ENCODE measurements at regions not wholly inside any gene's neighbourhood (a gene's known extent, or its start where the extent isn't known, plus 50 kb on each side); places are given as distances from the start of the nearest gene placed in this dataset.

GRCh38 chr4:72984351-72984750 is 85.2 kb downstream of the COX18 start:
- Histone ChIP-seq H3K27me3 (replicated peaks; ENCODE audit: insufficient read depth, low read depth, low read length, poor library complexity) (no peaks in the 10 kb centered on the region), H3K36me3 (ENCODE audit: insufficient read depth, low read length, poor library complexity, severe bottlenecking) (no peaks in the 10 kb centered on the region), H3K27ac (ENCODE audit: low read depth, low read length, poor library complexity, severe bottlenecking) (no peak overlapping the region), H3K4me1 (ENCODE audit: insufficient read depth, low read length, poor library complexity, severe bottlenecking) (no peaks in the 10 kb centered on the region), H3K9me3 (ENCODE audit: low read depth, low read length, poor library complexity, severe bottlenecking) (no peaks in the 10 kb centered on the region), H3K4me3 (ENCODE audit: low read depth, low read length, poor library complexity, severe bottlenecking) (no peak overlapping the region)
- BruUV-seq (replicated peaks), result no TSS peak
- ChIA-PET CTCF (no interaction called here), POLR2A (ENCODE audit: low non-redundant PET) (no interaction called here)
- intact Hi-C loops (cut with micrococcal nuclease; ENCODE audit: unreplicated experiment), result no loop called here
- TF ChIP-seq EZH2 (IDR thresholded peaks at IDR 0.05; ENCODE audit: borderline replicate concordance, low read depth, low read length, poor library complexity, severe bottlenecking) (no peak), CTCF (conservative IDR thresholded peaks at IDR 0.05; ENCODE audit: low read depth, low read length) (no peak)
- DNase-seq (ENCODE audit: low spot score), result no peak

DNA sequence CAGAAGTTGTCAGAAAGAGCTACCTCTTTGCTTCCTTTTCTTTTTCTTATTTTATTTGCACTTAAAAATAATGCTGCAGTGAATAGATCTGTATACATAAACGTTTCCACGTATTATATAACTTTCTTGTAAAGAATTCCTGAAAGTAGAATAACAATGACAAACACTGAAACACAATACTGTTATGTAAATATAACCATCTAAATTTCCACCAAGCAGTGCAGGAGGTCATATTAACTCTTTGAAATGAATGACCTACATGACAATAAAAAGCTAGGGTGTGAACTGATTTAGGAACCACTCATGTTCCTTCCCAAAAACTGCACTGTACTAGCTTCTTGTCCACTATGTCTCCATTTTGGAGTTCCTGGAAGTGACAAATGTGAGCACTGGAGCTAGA is 85.8 kb downstream of the COX18 start:
- TF ChIP-seq EZH2 (IDR thresholded peaks at IDR 0.05; ENCODE audit: borderline replicate concordance, low read depth, low read length, poor library complexity, severe bottlenecking) (no peak), CTCF (conservative IDR thresholded peaks at IDR 0.05; ENCODE audit: low read depth, low read length) (no peak)
- no peaks in the 10 kb centered on the region for H3K36me3 ChIP-seq (ENCODE audit: insufficient read depth, low read length, poor library complexity, severe bottlenecking)
- no peak for DNase-seq (ENCODE audit: low spot score)
- H3K9me3 ChIP-seq (ENCODE audit: low read depth, low read length, poor library complexity, severe bottlenecking), result no peaks in the 10 kb centered on the region
- ChIA-PET POLR2A (ENCODE audit: low non-redundant PET) (no interaction called here), CTCF (no interaction called here)
- no peaks in the 10 kb centered on the region for H3K27me3 ChIP-seq (replicated peaks; ENCODE audit: insufficient read depth, low read depth, low read length, poor library complexity)
- H3K27ac ChIP-seq (ENCODE audit: low read depth, low read length, poor library complexity, severe bottlenecking), result no peak overlapping the region
- no TSS peak for BruUV-seq (replicated peaks)
- intact Hi-C loops (cut with micrococcal nuclease; ENCODE audit: unreplicated experiment), result no loop called here
- H3K4me3 ChIP-seq (ENCODE audit: low read depth, low read length, poor library complexity, severe bottlenecking), result no peak overlapping the region
- no peaks in the 10 kb centered on the region for H3K4me1 ChIP-seq (ENCODE audit: insufficient read depth, low read length, poor library complexity, severe bottlenecking)

DNA sequence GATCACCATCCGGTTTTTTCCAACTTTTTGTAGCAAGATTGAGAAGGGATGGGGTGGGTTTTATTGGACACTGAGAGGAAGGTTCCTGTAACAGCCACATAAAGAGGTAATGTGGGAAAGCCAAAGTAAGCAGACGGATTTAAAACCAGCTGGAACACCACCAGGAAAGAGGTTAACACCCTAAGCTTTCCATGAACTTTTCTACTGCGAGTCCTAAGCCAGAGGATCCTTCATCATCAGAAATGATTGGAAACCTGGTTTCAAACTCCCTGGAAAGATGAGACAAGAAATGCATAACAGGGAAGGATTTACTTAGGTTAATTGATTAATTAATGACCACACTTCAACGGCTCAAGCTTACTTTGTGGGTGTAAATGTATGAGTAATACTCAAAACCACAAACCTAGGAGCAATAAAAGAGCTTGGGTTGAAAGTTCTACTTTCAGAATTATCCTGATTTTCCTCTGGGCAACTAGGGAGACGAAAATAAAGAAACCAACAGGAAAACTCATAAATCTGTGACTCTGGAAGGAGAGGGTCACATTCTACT is 91.5 kb downstream of the COX18 start:
- H3K27ac ChIP-seq (ENCODE audit: low read depth, low read length, poor library complexity, severe bottlenecking), result no peak overlapping the region
- TF ChIP-seq CTCF (conservative IDR thresholded peaks at IDR 0.05; ENCODE audit: low read depth, low read length) (no peak), EZH2 (IDR thresholded peaks at IDR 0.05; ENCODE audit: borderline replicate concordance, low read depth, low read length, poor library complexity, severe bottlenecking) (no peak)
- intact Hi-C loops (cut with micrococcal nuclease; ENCODE audit: unreplicated experiment), result no loop called here
- no TSS peak for BruUV-seq (replicated peaks)
- no peaks in the 10 kb centered on the region for H3K9me3 ChIP-seq (ENCODE audit: low read depth, low read length, poor library complexity, severe bottlenecking)
- ChIA-PET CTCF (no interaction called here), POLR2A (ENCODE audit: low non-redundant PET) (no interaction called here)
- no peak overlapping the region for H3K4me3 ChIP-seq (ENCODE audit: low read depth, low read length, poor library complexity, severe bottlenecking)
- no peaks in the 10 kb centered on the region for H3K36me3 ChIP-seq (ENCODE audit: insufficient read depth, low read length, poor library complexity, severe bottlenecking)
- no peaks in the 10 kb centered on the region for H3K27me3 ChIP-seq (replicated peaks; ENCODE audit: insufficient read depth, low read depth, low read length, poor library complexity)
- no peak for DNase-seq (ENCODE audit: low spot score)
- H3K4me1 ChIP-seq (ENCODE audit: insufficient read depth, low read length, poor library complexity, severe bottlenecking), result no peaks in the 10 kb centered on the region
